ENCODE measurements at regions not wholly inside any gene's neighbourhood (a gene's known extent, or its start where the extent isn't known, plus 50 kb on each side); places are given as distances from the start of the nearest gene placed in this dataset.
A peak's percentile ranks its signal among the peaks of the same experiment; 100 is the strongest.

DNA sequence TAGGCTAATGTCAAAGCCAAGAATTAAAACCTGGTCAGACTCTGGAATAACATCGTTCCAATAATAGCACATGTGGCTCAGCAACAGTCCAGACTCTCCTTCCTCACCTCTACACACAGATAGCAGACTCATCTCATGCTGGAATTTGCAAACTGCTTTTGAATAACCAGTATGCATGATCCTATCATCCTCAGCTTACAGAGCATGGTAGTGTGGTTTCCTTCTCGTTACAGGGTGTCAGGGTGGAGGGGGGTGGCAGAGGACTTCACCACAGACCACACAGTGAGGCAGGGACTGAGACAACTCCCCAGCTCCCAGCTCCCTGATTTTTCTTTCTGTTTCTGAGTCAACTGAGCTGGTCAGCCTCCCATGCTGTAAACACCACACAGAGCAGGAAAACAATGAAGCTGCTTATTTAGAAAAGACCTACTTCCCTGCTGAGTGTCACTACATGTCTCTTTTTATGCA is 101.6 kb downstream of the RPL22L1 start:
- Histone ChIP-seq H3K79me1 (ENCODE audit: low read depth, low read length) (no peaks in the 10 kb centered on the region), H2BK120ac (replicated peaks; ENCODE audit: low read depth, low read length) (no peak overlapping the region), H2BK5ac (ENCODE audit: low read depth, low read length) (no peak overlapping the region), H3K23me2 (ENCODE audit: low read depth, low read length) (no peaks in the 10 kb centered on the region), H2AK5ac (ENCODE audit: low read depth, low read length) (no peak overlapping the region), H4K8ac (ENCODE audit: extremely low read depth, insufficient read depth, low read length) (no peak overlapping the region), H2AFZ (ENCODE audit: low read length) (peak overlapping the region; percentile 63; the same call in 1 of the 2 replicates), H4K20me1 (replicated peaks in 1 of 2; ENCODE audit: control insufficient read depth in 1 of 2, insufficient read depth in 2 of 2, low read length in 2 of 2) (no peaks in the 10 kb centered on the region), H3K4me3 (ENCODE audit: extremely low read depth in 1 of 4, insufficient read depth in 2 of 4, low read depth in 3 of 4, low read length in 4 of 4) (no peak overlapping the region), H3K4me1 (replicated peaks in 1 of 4; ENCODE audit: control insufficient read depth in 3 of 4, insufficient read depth in 4 of 4, low read length in 3 of 4) (peaks cover 0 to 5% (median 0%) of the 10 kb centered on the region in 4 experiments; a peak in 2 of 7 replicates), H3K27ac (ENCODE audit: low read depth, low read length) (no peak overlapping the region), H3K23ac (ENCODE audit: insufficient read length) (no peak overlapping the region), H3K14ac (ENCODE audit: insufficient read length) (no peak overlapping the region), H2BK15ac (ENCODE audit: low read length) (no peak overlapping the region), H2BK12ac (ENCODE audit: low read depth, low read length) (no peak overlapping the region), H3K79me2 (ENCODE audit: control insufficient read depth in 1 of 2, insufficient read depth in 2 of 2, low read length in 2 of 2) (no peaks in the 10 kb centered on the region), H3K36me3 (ENCODE audit: control insufficient read depth in 2 of 4, insufficient read depth in 4 of 4, low read length in 3 of 4) (no peaks in the 10 kb centered on the region), H4K91ac (replicated peaks; ENCODE audit: insufficient read length, low read length) (no peak overlapping the region), H2BK20ac (ENCODE audit: low read length) (no peak overlapping the region), H3K27me3 (replicated peaks in 1 of 4; ENCODE audit: control insufficient read depth in 3 of 4, extremely low read depth in 1 of 4, insufficient read depth in 3 of 4, low read length in 3 of 4) (no peaks in the 10 kb centered on the region), H3K56ac (replicated peaks; ENCODE audit: insufficient read length, low read depth, low read length) (no peak overlapping the region), H3K18ac (ENCODE audit: extremely low read depth, low read length) (no peak overlapping the region), H3K4me2 (ENCODE audit: insufficient read depth in 1 of 2, low read depth in 2 of 2, low read length in 2 of 2) (no peak overlapping the region), H3K9ac (replicated peaks in 1 of 4; ENCODE audit: extremely low read depth in 1 of 4, low read depth in 3 of 4, low read length in 3 of 4) (no peak overlapping the region), H3K9me3 (ENCODE audit: insufficient read depth in 2 of 2, low read depth in 1 of 2, low read length in 1 of 2) (no peaks in the 10 kb centered on the region), H4K5ac (ENCODE audit: insufficient read length, low read depth, low read length) (no peak overlapping the region), H3K4ac (replicated peaks; ENCODE audit: insufficient read length, low read depth, low read length) (no peak overlapping the region)
- DNase-seq (ENCODE audit: low read depth in 1 of 2, low spot score in 2 of 2) (no peak), FAIRE-seq (no peak)
- CTCF ChIA-PET (ENCODE audit: partially characterized antibody): interaction anchor here (0.6 to 2.1 kb wide), 5 partner anchors 13 to 614 kb away, joined by 3 to 6 read pairs (median 3); no protein-coding TSS in a partner anchor
- POLR2A ChIA-PET (ENCODE audit: partially characterized antibody): no interaction called here
- 88% methylated on average over 2 of the region's 2 CpGs; no CpG with 5 or more reads in 1 of the 2 experiments for WGBS, 2 experiments (ENCODE audit: extremely low coverage in 1 of 2, insufficient coverage in 1 of 2, insufficient read length in 1 of 2, insufficient replicate concordance in 2 of 2, low coverage in 1 of 2, low lambda C conversion rate in 2 of 2, missing lambda C conversion rate in 1 of 2)
- TF ChIP-seq EGR1 (IDR thresholded peaks at IDR 0.05; ENCODE audit: borderline replicate concordance, low read depth, low read length): no peak
- TF ChIP-seq, protein P1, sequence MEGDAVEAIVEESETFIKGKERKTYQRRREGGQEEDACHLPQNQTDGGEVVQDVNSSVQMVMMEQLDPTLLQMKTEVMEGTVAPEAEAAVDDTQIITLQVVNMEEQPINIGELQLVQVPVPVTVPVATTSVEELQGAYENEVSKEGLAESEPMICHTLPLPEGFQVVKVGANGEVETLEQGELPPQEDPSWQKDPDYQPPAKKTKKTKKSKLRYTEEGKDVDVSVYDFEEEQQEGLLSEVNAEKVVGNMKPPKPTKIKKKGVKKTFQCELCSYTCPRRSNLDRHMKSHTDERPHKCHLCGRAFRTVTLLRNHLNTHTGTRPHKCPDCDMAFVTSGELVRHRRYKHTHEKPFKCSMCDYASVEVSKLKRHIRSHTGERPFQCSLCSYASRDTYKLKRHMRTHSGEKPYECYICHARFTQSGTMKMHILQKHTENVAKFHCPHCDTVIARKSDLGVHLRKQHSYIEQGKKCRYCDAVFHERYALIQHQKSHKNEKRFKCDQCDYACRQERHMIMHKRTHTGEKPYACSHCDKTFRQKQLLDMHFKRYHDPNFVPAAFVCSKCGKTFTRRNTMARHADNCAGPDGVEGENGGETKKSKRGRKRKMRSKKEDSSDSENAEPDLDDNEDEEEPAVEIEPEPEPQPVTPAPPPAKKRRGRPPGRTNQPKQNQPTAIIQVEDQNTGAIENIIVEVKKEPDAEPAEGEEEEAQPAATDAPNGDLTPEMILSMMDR (IDR thresholded peaks at IDR 0.05; ENCODE audit: control extremely low read depth in 1 of 3, insufficient read depth in 1 of 3, low read depth in 1 of 3, low read length in 3 of 3): no peak
